ENCODE measurements at regions not wholly inside any gene's neighbourhood (a gene's known extent, or its start where the extent isn't known, plus 50 kb on each side); places are given as distances from the start of the nearest gene placed in this dataset.
"Not testable (repeated sequence)": the region's sequence is repeated elsewhere in the genome, so short reads cannot be mapped to it uniquely, and the experiment has no call there.

GRCh38 chr15:69599271-69599670, 146.7 kb downstream of the RPLP1 start:
- no peak for DNase-seq (ENCODE audit: low read depth in 2 of 2)

GRCh38 chr15:69600556-69601085, 148.0 kb downstream of the RPLP1 start:
- no peak for DNase-seq (ENCODE audit: low read depth in 2 of 2)

- DNase-seq (ENCODE audit: low read depth in 2 of 2): no peak
These were observed 149.3 kb downstream of the RPLP1 start for GRCh38 chr15:69601711-69602504.

GRCh38 chr15:69602921-69603320, 150.3 kb downstream of the RPLP1 start:
- DNase-seq (ENCODE audit: low read depth in 2 of 2): no peak

- DNase-seq (ENCODE audit: low read depth in 2 of 2): no peak
These were observed 150.9 kb downstream of the RPLP1 start for GRCh38 chr15:69603369-69604071.

- no peak for DNase-seq (ENCODE audit: low read depth in 2 of 2)
These were observed 151.4 kb downstream of the RPLP1 start for GRCh38 chr15:69604072-69604411.

- no peak for DNase-seq (ENCODE audit: low read depth in 2 of 2)
These were observed 153.5 kb downstream of the RPLP1 start for GRCh38 chr15:69606144-69606543.

- DNase-seq (ENCODE audit: low read depth in 2 of 2): no peak
These were observed 154.4 kb downstream of the RPLP1 start for GRCh38 chr15:69606921-69607500.

- DNase-seq (ENCODE audit: low read depth in 2 of 2): no peak
These were observed 156.0 kb downstream of the RPLP1 start for GRCh38 chr15:69608661-69609060.

GRCh38 chr15:69609176-69609575, 156.6 kb downstream of the RPLP1 start:
- DNase-seq (ENCODE audit: low read depth in 2 of 2): no peak

- DNase-seq (ENCODE audit: low read depth in 2 of 2): no peak
These were observed 157.2 kb downstream of the RPLP1 start for GRCh38 chr15:69609776-69610175.

GRCh38 chr15:69610277-69610676, 157.7 kb downstream of the RPLP1 start:
- no peak for DNase-seq (ENCODE audit: low read depth in 2 of 2)

- DNase-seq (ENCODE audit: low read depth in 2 of 2): no peak
These were observed 158.2 kb downstream of the RPLP1 start for GRCh38 chr15:69610858-69611257.

- DNase-seq (ENCODE audit: low read depth in 2 of 2): no peak
These were observed 159.5 kb downstream of the RPLP1 start for GRCh38 chr15:69612112-69612511.

- no peak for DNase-seq (ENCODE audit: low read depth in 2 of 2)
These were observed 160.6 kb downstream of the RPLP1 start for GRCh38 chr15:69613182-69613581.

GRCh38 chr15:69613988-69614387, 161.4 kb downstream of the RPLP1 start:
- DNase-seq (ENCODE audit: low read depth in 2 of 2): no peak

GRCh38 chr15:69615736-69616135, 163.1 kb downstream of the RPLP1 start:
- DNase-seq (ENCODE audit: low read depth in 2 of 2): no peak

- no peak for DNase-seq (ENCODE audit: low read depth in 2 of 2)
These were observed 163.9 kb downstream of the RPLP1 start for GRCh38 chr15:69616558-69616957.

GRCh38 chr15:69617144-69617543, 164.5 kb downstream of the RPLP1 start:
- DNase-seq (ENCODE audit: low read depth in 2 of 2): not testable (repeated sequence)

- DNase-seq (ENCODE audit: low read depth in 2 of 2): no peak
These were observed 171.0 kb downstream of the RPLP1 start for GRCh38 chr15:69623392-69624154.

GRCh38 chr15:69624155-69624520, 171.5 kb downstream of the RPLP1 start:
- no peak for DNase-seq (ENCODE audit: low read depth in 2 of 2)

- no peak for DNase-seq (ENCODE audit: low read depth in 2 of 2)
These were observed 172.2 kb downstream of the RPLP1 start for GRCh38 chr15:69624816-69625215.

Measured in dermis microvascular lymphatic vessel endothelial cell (primary cell).